ENCODE measurements at regions not wholly inside any gene's neighbourhood (a gene's known extent, or its start where the extent isn't known, plus 50 kb on each side); places are given as distances from the start of the nearest gene placed in this dataset.

- FAIRE-seq (no peak), DNase-seq (no peak)
- H3K9ac ChIP-seq (ENCODE audit: low read length in 3 of 3): no peak overlapping the region
- intact Hi-C loops (cut with DNase I): no loop called here
- no peak overlapping the region for H3K27ac ChIP-seq (ENCODE audit: low read depth in 2 of 2, low read length in 2 of 2)
- H3K27me3 ChIP-seq (ENCODE audit: control insufficient read depth, insufficient read depth, low read length): no peaks in the 10 kb centered on the region
- H3K4me1 ChIP-seq (ENCODE audit: control insufficient read depth in 2 of 3, insufficient read depth in 2 of 3, low read depth in 1 of 3, low read length in 3 of 3): no peaks in the 10 kb centered on the region
- H3K4me3 ChIP-seq (ENCODE audit: low read length in 3 of 3): no peak overlapping the region
- no peak for TF ChIP-seq CTCF (IDR thresholded peaks at IDR 0.05; ENCODE audit: borderline replicate concordance, extremely low read depth, insufficient read depth)
- no peaks in the 10 kb centered on the region for H3K36me3 ChIP-seq (ENCODE audit: control insufficient read depth in 2 of 3, insufficient read depth in 3 of 3, low read length in 3 of 3)
- no peaks in the 10 kb centered on the region for H3K9me3 ChIP-seq (ENCODE audit: control insufficient read depth in 2 of 3, insufficient read depth in 1 of 3, low read length in 3 of 3)
These were observed 323.5 kb downstream of the DUSP10 start for GRCh38 chr1:221418346-221418745.

GRCh38 chr1:221419513-221420095 is 322.3 kb downstream of the DUSP10 start:
- no peaks in the 10 kb centered on the region for H3K27me3 ChIP-seq (ENCODE audit: control insufficient read depth, insufficient read depth, low read length)
- DNase-seq: no peak
- no peak overlapping the region for H3K9ac ChIP-seq (ENCODE audit: low read length in 3 of 3)
- no peaks in the 10 kb centered on the region for H3K4me1 ChIP-seq (ENCODE audit: control insufficient read depth in 2 of 3, insufficient read depth in 2 of 3, low read depth in 1 of 3, low read length in 3 of 3)
- H3K36me3 ChIP-seq (ENCODE audit: control insufficient read depth in 2 of 3, insufficient read depth in 3 of 3, low read length in 3 of 3): no peaks in the 10 kb centered on the region
- no peaks in the 10 kb centered on the region for H3K9me3 ChIP-seq (ENCODE audit: control insufficient read depth in 2 of 3, insufficient read depth in 1 of 3, low read length in 3 of 3)
- intact Hi-C loops (cut with DNase I): no loop called here
- H3K4me3 ChIP-seq (ENCODE audit: low read length in 3 of 3): no peak overlapping the region
- TF ChIP-seq CTCF (IDR thresholded peaks at IDR 0.05; ENCODE audit: borderline replicate concordance, extremely low read depth, insufficient read depth): no peak
- H3K27ac ChIP-seq (ENCODE audit: low read depth in 2 of 2, low read length in 2 of 2): no peak overlapping the region
- no peak for FAIRE-seq

- Histone ChIP-seq H3K4me3 (ENCODE audit: low read length in 3 of 3) (no peak overlapping the region), H3K27ac (ENCODE audit: low read depth in 2 of 2, low read length in 2 of 2) (no peak overlapping the region), H3K4me1 (ENCODE audit: control insufficient read depth in 2 of 3, insufficient read depth in 2 of 3, low read depth in 1 of 3, low read length in 3 of 3) (no peaks in the 10 kb centered on the region), H3K9ac (ENCODE audit: low read length in 3 of 3) (no peak overlapping the region), H3K27me3 (ENCODE audit: control insufficient read depth, insufficient read depth, low read length) (no peaks in the 10 kb centered on the region), H3K9me3 (ENCODE audit: control insufficient read depth in 2 of 3, insufficient read depth in 1 of 3, low read length in 3 of 3) (peaks cover 0 to 9% (median 0%) of the 10 kb centered on the region in 3 donors), H3K36me3 (ENCODE audit: control insufficient read depth in 2 of 3, insufficient read depth in 3 of 3, low read length in 3 of 3) (no peaks in the 10 kb centered on the region)
- no peak for FAIRE-seq
- no peak for DNase-seq
- intact Hi-C loops (cut with DNase I): no loop called here
- no peak for TF ChIP-seq CTCF (IDR thresholded peaks at IDR 0.05; ENCODE audit: borderline replicate concordance, extremely low read depth, insufficient read depth)
These were observed 312.6 kb downstream of the DUSP10 start for GRCh38 chr1:221429264-221429663.
